SKM-1 (cell line): ENCODE measurements at regions not wholly inside any gene's neighbourhood (a gene's known extent, or its start where the extent isn't known, plus 50 kb on each side); places are given as distances from the start of the nearest gene placed in this dataset.

Source experiments
- DNase-seq: peaks from one replicate; lab custom pipeline; 2025; ENCODE audit not compliant: unreplicated experiment; lab: John Stamatoyannopoulos, UW

DNA sequence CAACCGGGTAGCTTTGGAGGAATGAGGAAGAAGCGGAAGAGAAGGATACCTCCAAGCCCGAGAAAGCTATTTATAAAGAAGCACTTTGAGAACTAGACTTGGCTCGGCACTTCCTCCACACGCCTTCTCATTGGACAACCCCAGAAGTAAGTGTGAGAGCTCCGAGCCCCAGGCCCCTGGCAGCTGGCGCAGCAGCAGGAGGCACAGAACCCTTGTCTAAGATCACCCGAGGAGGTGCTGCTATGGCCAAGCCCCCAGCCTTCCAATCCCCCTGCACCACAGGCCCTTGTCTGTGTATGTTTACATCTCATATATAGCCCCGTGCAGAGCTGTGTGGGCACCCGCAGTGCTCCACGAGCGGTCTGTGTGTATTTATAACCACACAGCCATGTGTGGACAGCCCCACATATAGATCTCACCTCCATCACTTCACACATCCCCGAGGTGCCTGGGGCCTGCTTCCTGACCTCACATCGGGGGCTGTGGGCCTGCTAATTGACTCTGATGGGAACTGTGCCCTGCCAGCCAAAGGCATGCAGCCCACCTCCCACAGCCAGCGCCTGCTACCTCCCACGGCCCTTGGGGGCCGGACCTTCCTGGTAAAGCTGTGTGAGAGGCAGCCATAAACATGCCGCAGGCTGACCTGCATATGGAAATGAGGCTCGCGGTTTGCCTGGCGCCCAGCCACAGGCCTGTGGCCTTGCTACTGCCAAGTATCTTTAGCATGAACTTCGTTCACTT lies 96.1 kb downstream of the C17orf67 start:
- DNase-seq: no peak

DNA sequence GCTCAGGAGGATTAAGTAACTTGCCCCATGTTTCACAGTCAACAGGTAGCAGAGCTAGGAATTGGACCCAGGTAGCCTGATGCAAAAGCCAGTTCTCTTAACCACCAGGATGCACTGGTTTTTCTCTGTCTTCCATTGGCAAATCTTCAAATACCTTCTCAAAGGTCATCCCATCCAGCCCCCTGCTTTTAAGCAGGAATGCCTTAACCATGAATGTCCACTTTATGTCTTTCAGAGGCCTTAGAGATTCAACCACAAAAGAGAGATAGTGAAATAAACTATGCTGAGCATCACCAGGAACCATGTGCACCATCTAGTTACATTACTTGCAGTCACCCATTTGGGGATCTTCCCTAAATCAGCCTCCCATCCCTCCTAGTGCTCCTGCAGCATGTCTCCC lies 94.3 kb downstream of the C17orf67 start:
- DNase-seq: no peak

DNA sequence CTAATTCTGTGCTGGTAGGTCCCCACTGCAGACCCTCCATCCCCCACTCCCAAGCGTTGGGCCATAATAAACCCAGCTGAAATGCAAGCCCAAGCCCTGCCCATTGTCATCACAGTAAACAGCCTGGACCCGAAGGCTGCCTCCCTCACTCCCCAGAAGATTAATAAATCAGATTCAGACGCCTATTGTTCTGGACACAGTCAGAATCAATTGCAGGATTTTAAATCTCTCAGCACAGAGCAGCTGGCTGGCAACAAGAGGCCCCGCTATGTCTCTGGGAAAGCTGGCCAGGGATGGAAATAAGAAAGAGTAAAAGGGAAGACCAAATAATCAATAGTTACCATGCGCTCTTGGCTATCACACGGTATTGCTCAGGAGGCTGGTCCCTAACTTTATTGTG lies 93.9 kb downstream of the C17orf67 start:
- DNase-seq: no peak

DNA sequence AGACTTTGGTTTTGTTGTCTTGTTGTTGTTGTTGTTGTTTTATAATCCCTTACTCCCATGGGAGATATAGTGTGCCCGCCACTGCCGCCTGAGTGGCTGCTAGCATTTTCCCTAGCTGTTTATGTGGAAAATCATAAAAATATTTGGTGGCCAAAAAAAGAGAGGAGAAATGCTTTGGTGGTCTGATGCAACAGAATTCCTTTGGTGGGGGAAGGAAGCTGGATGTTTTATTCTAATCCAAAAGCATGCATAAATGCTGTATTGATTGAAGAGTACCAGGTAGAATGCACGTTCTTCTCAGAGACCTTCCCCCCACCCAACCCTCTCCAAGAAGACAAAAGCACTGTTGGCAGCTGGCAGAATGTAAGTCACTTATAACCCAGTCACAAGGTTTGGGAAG lies 93.2 kb downstream of the C17orf67 start:
- no peak for DNase-seq
